NB4 (cell line): ENCODE measurements at regions not wholly inside any gene's neighbourhood (a gene's known extent, or its start where the extent isn't known, plus 50 kb on each side); places are given as distances from the start of the nearest gene placed in this dataset.
"Not testable (repeated sequence)": the region's sequence is repeated elsewhere in the genome, so short reads cannot be mapped to it uniquely, and the experiment has no call there.

ENCODE experiments used
- DNase-seq: peaks from one replicate; pipeline ENCODE4 v3.0.0; 2010; ENCODE audit warnings: low read depth
- H3K4me3 ChIP-seq: one replicate; pipeline ENCODE4 v1.5.1; 2011; ENCODE audit warnings: mild to moderate bottlenecking, low read depth, low read length, moderate library complexity
- CTCF ChIP-seq: IDR thresholded peaks from one replicate; pipeline ENCODE4 v1.5.1; 2012; ENCODE audit warnings: low read depth, low read length
- MAX ChIP-seq: IDR thresholded peaks from 2 replicates; pipeline ENCODE4 v1.6.1; 2011; ENCODE audit warnings: low read depth, low read length
- MYC ChIP-seq: IDR thresholded peaks from 2 replicates; pipeline ENCODE4 v1.6.1; 2011; ENCODE audit warnings: low read depth, low read length
- POLR2A ChIP-seq: IDR thresholded peaks from 2 replicates; pipeline ENCODE4 v1.6.1; 2011; ENCODE audit warnings: mild to moderate bottlenecking; ENCODE audit not compliant: insufficient read length; ENCODE audit errors: extremely low read depth

GRCh38 chr2:147288131-147288530 is 556.7 kb upstream of the ACVR2A start:
- H3K4me3 ChIP-seq, result no peak overlapping the region
- no peak for DNase-seq
- TF ChIP-seq CTCF (no peak), MAX (no peak), MYC (no peak), POLR2A (no peak)

- no peak for TF ChIP-seq POLR2A
- peak; percentile 34 for TF ChIP-seq CTCF
- DNase-seq, result peak; percentile 20
- no peak overlapping the region for H3K4me3 ChIP-seq
Observed at GRCh38 chr2:147275943-147276342, 568.9 kb upstream of the ACVR2A start.

GRCh38 chr2:147273628-147274027 is 571.2 kb upstream of the ACVR2A start:
- no peak for TF ChIP-seq MYC
- TF ChIP-seq POLR2A, result no peak
- TF ChIP-seq CTCF, result no peak
- no peak for TF ChIP-seq MAX
- no peak overlapping the region for H3K4me3 ChIP-seq
- no peak for DNase-seq

- no peak for DNase-seq
- no peak for TF ChIP-seq MAX
- no peak for TF ChIP-seq POLR2A
- no peak for TF ChIP-seq CTCF
- no peak for TF ChIP-seq MYC
- H3K4me3 ChIP-seq, result no peak overlapping the region
Observed at GRCh38 chr2:147273106-147273505, 571.7 kb upstream of the ACVR2A start.

GRCh38 chr2:147269581-147269980 is 575.2 kb upstream of the ACVR2A start:
- H3K4me3 ChIP-seq, DNase-seq: not testable (repeated sequence)

- no peak for DNase-seq
- no peak overlapping the region for H3K4me3 ChIP-seq
- TF ChIP-seq CTCF (no peak), MYC (no peak), POLR2A (no peak), MAX (no peak)
Observed at GRCh38 chr2:147260241-147260640, 584.6 kb upstream of the ACVR2A start.
